Endothelial cell of umbilical vein (primary cell): ENCODE measurements at regions not wholly inside any gene's neighbourhood (a gene's known extent, or its start where the extent isn't known, plus 50 kb on each side); places are given as distances from the start of the nearest gene placed in this dataset.

Experiments
- BruUV-seq: library from RNA; stranded (reverse); fragments of 400-500 nt; replicated peaks from 2 replicates; lab custom pipeline; 2021; lab: Mats Ljungman, UMichigan
- CTCF ChIA-PET: fragments of 300-600, 350-600 bp; sonication (Branson Sonifier 250); formaldehyde crosslinking; loops from one replicate; lab custom pipeline; 2021; ENCODE audit warnings: antibody characterized with exemption, inconsistent platforms; lab: Charles Lee
- POLR2A ChIA-PET: fragments of 300-600, 350-600 bp; sonication (Branson Sonifier 250); formaldehyde crosslinking; loops from one replicate; lab custom pipeline; 2021; ENCODE audit warnings: antibody characterized with exemption, inconsistent platforms; lab: Charles Lee
- DNase-seq: peaks from one replicate; pipeline ENCODE4 v3.0.0-alpha.2; 2011; ENCODE audit warnings: low read depth, low spot score
- FAIRE-seq: peaks from 2 replicates; lab custom pipeline; 2011; peaks lifted over from hg19 to GRCh38; lab: Jason Lieb, UNC
- H2AFZ ChIP-seq: 2 replicates; pipeline ENCODE4 v1.6.0; 2012; ENCODE audit warnings: low read depth, low read length, control low read depth, inconsistent platforms
- H3K27ac ChIP-seq: 2 replicates; pipeline ENCODE4 v1.5.1; 2011; ENCODE audit warnings: low read depth, mild to moderate bottlenecking, control low read depth, low read length, moderate library complexity; ENCODE audit not compliant: insufficient read depth
- H3K27me3 ChIP-seq, 2 experiments: 2 replicates each; pipeline versions ENCODE4 v1.6.0 to v1.6.1; 2011; ENCODE audit warnings: low read length in 2 of 2, mixed read lengths in 1 of 2; ENCODE audit not compliant: control insufficient read depth in 2 of 2, insufficient read depth in 2 of 2
- H3K36me3 ChIP-seq, 2 experiments: 2 replicates in 1 of 2; 3 replicates in 1 of 2; pipeline ENCODE4 v1.5.1; 2011; ENCODE audit warnings: low read length in 2 of 2, mild to moderate bottlenecking in 1 of 2, moderate library complexity in 1 of 2; ENCODE audit not compliant: control insufficient read depth in 2 of 2, insufficient read depth in 2 of 2; ENCODE audit errors: extremely low read depth in 1 of 2
- H3K4me1 ChIP-seq: 3 replicates; pipeline ENCODE4 v1.5.1; 2011; ENCODE audit warnings: mild to moderate bottlenecking, low read length; ENCODE audit not compliant: control insufficient read depth, insufficient read depth; ENCODE audit errors: extremely low read depth
- H3K4me2 ChIP-seq: 2 replicates; pipeline ENCODE4 v1.6.1; 2011; ENCODE audit warnings: low read length, control low read depth, mixed read lengths; ENCODE audit not compliant: insufficient read depth
- H3K4me3 ChIP-seq, 3 experiments: fragments of 200-600 bp in 1 of 3; sonication (generic), shearing (Covaris generic) in 1 of 3; replicated peaks in 1 of 3; 2 replicates each; pipeline ENCODE4 v1.5.1; 2011 to 2016; ENCODE audit warnings: control low read depth in 3 of 3, low read length in 3 of 3, mild to moderate bottlenecking in 2 of 3, inconsistent platforms in 1 of 3, low read depth in 1 of 3, moderate library complexity in 1 of 3; ENCODE audit not compliant: insufficient read depth in 1 of 3
- H3K79me2 ChIP-seq: 2 replicates; pipeline ENCODE4 v1.6.0; 2012; ENCODE audit warnings: low read length, inconsistent platforms; ENCODE audit not compliant: control insufficient read depth, insufficient read depth
- H3K9ac ChIP-seq: replicated peaks from 2 replicates; pipeline ENCODE3; 2011; ENCODE audit warnings: low read length, control low read depth; ENCODE audit not compliant: insufficient read depth; ENCODE audit errors: extremely low read depth
- H3K9me1 ChIP-seq: replicated peaks from 3 replicates; pipeline ENCODE4 v1.6.0; 2011; ENCODE audit warnings: mild to moderate bottlenecking, low read length; ENCODE audit not compliant: control insufficient read depth, insufficient read depth; ENCODE audit errors: extremely low read depth
- H3K9me3 ChIP-seq: replicated peaks from 2 replicates; pipeline ENCODE4 v1.5.1; 2012; ENCODE audit warnings: low read length, inconsistent platforms; ENCODE audit not compliant: control insufficient read depth, insufficient read depth
- H4K20me1 ChIP-seq: replicated peaks from 2 replicates; pipeline ENCODE3; 2011; ENCODE audit warnings: mild to moderate bottlenecking, low read length; ENCODE audit not compliant: control insufficient read depth, insufficient read depth; ENCODE audit errors: extremely low read depth
- EZH2 ChIP-seq: IDR thresholded peaks from 2 replicates; pipeline ENCODE4 v1.6.1; 2012; ENCODE audit warnings: borderline replicate concordance, low read depth, mild to moderate bottlenecking, moderate library complexity, low read length, inconsistent platforms; ENCODE audit not compliant: severe bottlenecking
- FOS ChIP-seq: IDR thresholded peaks from 2 replicates; pipeline ENCODE4 v1.6.1; 2011; ENCODE audit warnings: mild to moderate bottlenecking, low read length, moderate library complexity, borderline replicate concordance; ENCODE audit not compliant: insufficient read depth
- GATA2 ChIP-seq: IDR thresholded peaks from 2 replicates; pipeline ENCODE4 v1.7.0; 2011; ENCODE audit warnings: low read depth, mild to moderate bottlenecking, moderate library complexity, mixed read lengths, low read length; ENCODE audit not compliant: insufficient read length, insufficient read depth
- JUN ChIP-seq: IDR thresholded peaks from 2 replicates; pipeline ENCODE4 v1.6.1; 2011; ENCODE audit warnings: borderline replicate concordance, low read depth; ENCODE audit not compliant: insufficient read length, insufficient read depth
- MYC ChIP-seq: IDR thresholded peaks from one replicate; pipeline ENCODE4 v1.6.1; 2011; ENCODE audit warnings: mild to moderate bottlenecking, low read depth, low read length
- POLR2A ChIP-seq: IDR thresholded peaks from 2 replicates; pipeline ENCODE4 v1.6.1; 2012; ENCODE audit warnings: low read depth, mild to moderate bottlenecking, control low read depth, low read length
- POLR2AphosphoS5 ChIP-seq: IDR thresholded peaks from 2 replicates; pipeline ENCODE4 v1.6.1; 2012; ENCODE audit warnings: low read depth, mild to moderate bottlenecking, control low read depth, low read length, moderate library complexity; ENCODE audit not compliant: insufficient read depth
- dilution Hi-C: fragments of 300-500 bp; cut with MboI; formaldehyde crosslinking; loops from one replicate; pipeline ENCODE4 v1.15.0; 2019; ENCODE audit warnings: low sequenced_read_pairs; ENCODE audit not compliant: extremely low pct_ligation_motif_present
- intact Hi-C: fragments of 100-400 bp; cut with micrococcal nuclease; formaldehyde crosslinking; loops from one replicate; pipeline ENCODE4 v1.10.0; 2022
- TF ChIP-seq, protein P1 (sequence below): IDR thresholded peaks from 2 replicates; pipeline ENCODE4 v1.6.1; 2011; ENCODE audit not compliant: insufficient read depth, insufficient read length
- TF ChIP-seq, protein P2 (sequence below), 2 donors: IDR thresholded peaks; 1 replicate in 1 of 2; 2 replicates in 1 of 2; pipeline ENCODE4 v1.5.1; 2011; ENCODE audit warnings: low read length in 2 of 2, mild to moderate bottlenecking in 2 of 2, moderate library complexity in 2 of 2, control low read depth in 1 of 2, inconsistent platforms in 1 of 2, low read depth in 1 of 2; ENCODE audit not compliant: insufficient read depth in 1 of 2; ENCODE audit errors: extremely low read depth in 1 of 2

DNA sequence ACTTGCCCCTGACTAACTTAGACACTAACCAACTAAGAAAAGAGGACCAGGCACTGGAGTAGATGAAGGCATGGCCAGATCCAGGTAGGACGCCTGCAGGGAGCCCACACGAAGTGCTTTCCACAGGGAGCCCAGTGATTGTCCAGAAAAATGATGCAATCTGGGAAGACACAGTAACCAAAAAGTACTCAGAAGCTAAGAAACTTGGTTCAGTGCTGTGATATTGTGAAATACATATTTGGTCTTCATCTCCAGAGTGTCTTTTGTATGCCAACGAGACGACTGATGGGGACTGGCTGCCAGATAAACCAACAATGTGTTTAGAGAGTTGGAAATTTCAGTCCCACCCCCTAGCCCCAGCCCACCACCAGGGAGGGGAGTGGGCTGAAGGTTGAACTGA lies 135.0 kb downstream of the SP3 start:
- H3K9ac ChIP-seq, result no peak overlapping the region
- FAIRE-seq, result no peak
- H3K4me3 ChIP-seq, result no peak overlapping the region
- no peak overlapping the region for H3K27ac ChIP-seq
- no TSS peak for BruUV-seq
- CTCF ChIA-PET, result no interaction called here
- POLR2A ChIA-PET, result no interaction called here
- H3K36me3 ChIP-seq, result no peaks in the 10 kb centered on the region
- H3K79me2 ChIP-seq, result no peaks in the 10 kb centered on the region
- H3K9me3 ChIP-seq, result no peaks in the 10 kb centered on the region
- TF ChIP-seq POLR2A (no peak), GATA2 (no peak), JUN (no peak), FOS (no peak), POLR2AphosphoS5 (no peak), EZH2 (no peak), MYC (no peak)
- TF ChIP-seq, protein P1, sequence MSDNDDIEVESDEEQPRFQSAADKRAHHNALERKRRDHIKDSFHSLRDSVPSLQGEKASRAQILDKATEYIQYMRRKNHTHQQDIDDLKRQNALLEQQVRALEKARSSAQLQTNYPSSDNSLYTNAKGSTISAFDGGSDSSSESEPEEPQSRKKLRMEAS, result no peak
- TF ChIP-seq, protein P2, sequence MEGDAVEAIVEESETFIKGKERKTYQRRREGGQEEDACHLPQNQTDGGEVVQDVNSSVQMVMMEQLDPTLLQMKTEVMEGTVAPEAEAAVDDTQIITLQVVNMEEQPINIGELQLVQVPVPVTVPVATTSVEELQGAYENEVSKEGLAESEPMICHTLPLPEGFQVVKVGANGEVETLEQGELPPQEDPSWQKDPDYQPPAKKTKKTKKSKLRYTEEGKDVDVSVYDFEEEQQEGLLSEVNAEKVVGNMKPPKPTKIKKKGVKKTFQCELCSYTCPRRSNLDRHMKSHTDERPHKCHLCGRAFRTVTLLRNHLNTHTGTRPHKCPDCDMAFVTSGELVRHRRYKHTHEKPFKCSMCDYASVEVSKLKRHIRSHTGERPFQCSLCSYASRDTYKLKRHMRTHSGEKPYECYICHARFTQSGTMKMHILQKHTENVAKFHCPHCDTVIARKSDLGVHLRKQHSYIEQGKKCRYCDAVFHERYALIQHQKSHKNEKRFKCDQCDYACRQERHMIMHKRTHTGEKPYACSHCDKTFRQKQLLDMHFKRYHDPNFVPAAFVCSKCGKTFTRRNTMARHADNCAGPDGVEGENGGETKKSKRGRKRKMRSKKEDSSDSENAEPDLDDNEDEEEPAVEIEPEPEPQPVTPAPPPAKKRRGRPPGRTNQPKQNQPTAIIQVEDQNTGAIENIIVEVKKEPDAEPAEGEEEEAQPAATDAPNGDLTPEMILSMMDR (IDR thresholded peaks at IDR 0.05; ENCODE audit: extremely low read depth in 1 of 2, insufficient read depth in 1 of 2, low read depth in 1 of 2, low read length in 2 of 2), result no peak
- no peaks in the 10 kb centered on the region for H4K20me1 ChIP-seq
- no peak overlapping the region for H3K4me2 ChIP-seq
- dilution Hi-C loops, result no loop called here
- no peaks in the 10 kb centered on the region for H3K4me1 ChIP-seq
- peaks cover 0 to 2% of the 10 kb centered on the region in 2 experiments for H3K27me3 ChIP-seq
- no peak for DNase-seq
- no peaks in the 10 kb centered on the region for H3K9me1 ChIP-seq
- intact Hi-C loops, result no loop called here
- H2AFZ ChIP-seq, result no peak overlapping the region
